Adrenal gland (tissue), 5 donors: ENCODE measurements at regions not wholly inside any gene's neighbourhood (a gene's known extent, or its start where the extent isn't known, plus 50 kb on each side); places are given as distances from the start of the nearest gene placed in this dataset.
"Not testable (repeated sequence)": the region's sequence is repeated elsewhere in the genome, so short reads cannot be mapped to it uniquely, and the experiment has no call there.

Experiments used
- CTCF ChIP-seq, 6 experiments: fragments of 450-650 bp in 4 of 6; fragments of 200-600 bp in 2 of 6; sonication (generic) in 1 of 6; IDR thresholded peaks; 1 replicate in 5 of 6; 2 replicates in 1 of 6; pipeline versions ENCODE4 v1.5.1 to v1.8.0; 2016 to 2021; ENCODE audit warnings: antibody characterized with exemption in 6 of 6, mild to moderate bottlenecking in 2 of 6, moderate library complexity in 1 of 6
- POLR2A ChIP-seq, 2 donors: fragments of 450-650 bp; IDR thresholded peaks; one replicate each; pipeline ENCODE4 v1.6.1; 2017; ENCODE audit warnings: antibody characterized with exemption in 2 of 2, mild to moderate bottlenecking in 2 of 2, moderate library complexity in 1 of 2
- donor health status: DM: no; HTN: no; CAD: no.

GRCh38 chr5:160498441-160499043 lies 76.9 kb downstream of the PTTG1 start:
- TF ChIP-seq CTCF, POLR2A (IDR thresholded peaks at IDR 0.05): not testable (repeated sequence)
